GM12865 (cell line): ENCODE measurements at regions not wholly inside any gene's neighbourhood (a gene's known extent, or its start where the extent isn't known, plus 50 kb on each side); places are given as distances from the start of the nearest gene placed in this dataset.
A peak's percentile ranks its signal among the peaks of the same experiment; 100 is the strongest.
"Not testable (repeated sequence)": the region's sequence is repeated elsewhere in the genome, so short reads cannot be mapped to it uniquely, and the experiment has no call there.

Experiments
- DNase-seq: peaks from one replicate; pipeline ENCODE4 v3.0.0; 2010; ENCODE audit warnings: low read depth
- H3K4me3 ChIP-seq: 2 replicates; pipeline ENCODE4 v1.5.1; 2011; ENCODE audit warnings: mild to moderate bottlenecking, low read depth, low read length, control low read depth
- TF ChIP-seq, protein P1 (sequence below): IDR thresholded peaks from 2 replicates; pipeline ENCODE4 v1.5.1; 2011; ENCODE audit warnings: low read length, control low read depth, low read depth, inconsistent platforms; ENCODE audit not compliant: insufficient read depth; ENCODE audit errors: missing control alignments

DNA sequence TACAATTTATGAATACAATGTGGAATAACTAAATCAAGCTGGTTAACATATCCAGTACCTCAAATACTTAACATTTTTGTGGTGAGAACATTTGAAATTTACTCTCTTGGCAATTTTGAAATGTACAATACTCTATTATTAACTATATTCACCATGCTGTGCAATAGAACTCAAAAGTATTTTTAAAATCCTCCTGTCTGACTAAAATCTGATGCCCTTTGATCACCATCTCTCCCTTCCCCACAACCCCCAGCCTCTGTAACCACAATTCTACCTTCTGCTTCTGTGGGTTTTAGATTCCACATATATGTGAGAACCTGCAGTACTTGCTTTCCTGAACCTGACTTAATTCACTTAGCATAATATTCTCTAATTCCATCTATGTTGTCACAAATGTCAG, 71.6 kb upstream of the ALOX12 start:
- no peak for DNase-seq
- TF ChIP-seq, protein P1, sequence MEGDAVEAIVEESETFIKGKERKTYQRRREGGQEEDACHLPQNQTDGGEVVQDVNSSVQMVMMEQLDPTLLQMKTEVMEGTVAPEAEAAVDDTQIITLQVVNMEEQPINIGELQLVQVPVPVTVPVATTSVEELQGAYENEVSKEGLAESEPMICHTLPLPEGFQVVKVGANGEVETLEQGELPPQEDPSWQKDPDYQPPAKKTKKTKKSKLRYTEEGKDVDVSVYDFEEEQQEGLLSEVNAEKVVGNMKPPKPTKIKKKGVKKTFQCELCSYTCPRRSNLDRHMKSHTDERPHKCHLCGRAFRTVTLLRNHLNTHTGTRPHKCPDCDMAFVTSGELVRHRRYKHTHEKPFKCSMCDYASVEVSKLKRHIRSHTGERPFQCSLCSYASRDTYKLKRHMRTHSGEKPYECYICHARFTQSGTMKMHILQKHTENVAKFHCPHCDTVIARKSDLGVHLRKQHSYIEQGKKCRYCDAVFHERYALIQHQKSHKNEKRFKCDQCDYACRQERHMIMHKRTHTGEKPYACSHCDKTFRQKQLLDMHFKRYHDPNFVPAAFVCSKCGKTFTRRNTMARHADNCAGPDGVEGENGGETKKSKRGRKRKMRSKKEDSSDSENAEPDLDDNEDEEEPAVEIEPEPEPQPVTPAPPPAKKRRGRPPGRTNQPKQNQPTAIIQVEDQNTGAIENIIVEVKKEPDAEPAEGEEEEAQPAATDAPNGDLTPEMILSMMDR = no peak
- no peak overlapping the region for H3K4me3 ChIP-seq

DNA sequence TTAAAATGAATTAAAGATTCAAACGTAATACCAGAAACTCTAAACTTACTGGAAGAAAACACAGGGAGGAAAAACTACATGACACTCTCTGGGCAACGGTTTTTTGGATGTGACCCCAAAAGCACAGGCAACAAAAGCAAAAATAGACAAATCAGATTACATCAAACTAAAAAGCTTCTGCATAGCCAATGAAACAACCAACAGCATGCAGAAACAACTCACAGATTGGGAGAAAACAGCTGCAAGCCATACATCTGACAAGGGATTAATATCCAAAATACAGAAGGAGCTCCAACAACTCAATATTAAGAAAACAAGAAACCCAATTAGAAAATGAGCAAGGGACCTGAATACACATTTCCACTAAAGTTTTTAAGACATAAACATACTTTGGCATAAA, 69.2 kb upstream of the ALOX12 start:
- no peak for DNase-seq
- TF ChIP-seq, protein P1 = no peak
- H3K4me3 ChIP-seq = no peak overlapping the region

DNA sequence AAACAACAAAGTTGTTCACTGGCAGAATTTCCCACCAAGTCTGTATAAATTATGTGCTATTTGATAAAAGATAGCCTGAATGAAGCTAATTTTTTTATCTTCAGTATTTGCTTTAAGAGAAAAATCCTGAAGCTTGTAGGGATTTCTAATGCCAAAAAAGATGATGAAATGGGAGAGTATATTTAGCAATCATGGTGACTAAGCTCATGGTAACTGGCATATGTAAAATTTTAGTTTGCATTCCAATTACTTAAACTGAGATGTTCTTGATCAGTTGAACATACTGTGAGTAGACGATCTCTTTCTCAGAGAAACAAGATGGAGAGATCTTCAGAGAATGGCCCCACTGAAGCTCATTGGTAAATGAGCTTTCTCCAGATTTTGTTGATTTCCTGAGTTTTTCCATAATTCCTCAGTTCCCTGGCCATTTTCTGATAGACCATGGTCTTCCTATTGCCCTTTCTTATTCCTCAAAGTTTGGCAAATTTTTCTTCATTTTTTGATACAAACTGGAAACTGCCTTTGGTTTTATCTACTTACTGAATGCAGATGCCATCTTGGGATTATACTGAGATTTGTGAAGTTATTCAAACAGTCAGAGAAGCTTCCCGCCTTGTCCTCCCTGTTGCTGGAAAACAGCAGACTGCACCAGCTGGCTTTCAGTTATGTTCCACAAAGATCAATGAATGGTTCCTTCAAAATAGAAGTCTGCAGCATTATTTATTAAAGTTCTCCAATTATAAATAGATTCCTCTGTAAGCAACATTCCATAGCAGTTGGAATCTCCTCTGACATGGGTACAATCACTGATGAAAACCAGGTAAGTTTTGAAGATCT, 68.3 kb upstream of the ALOX12 start:
- TF ChIP-seq, protein P1 = no peak
- no peak for DNase-seq
- no peak overlapping the region for H3K4me3 ChIP-seq

DNA sequence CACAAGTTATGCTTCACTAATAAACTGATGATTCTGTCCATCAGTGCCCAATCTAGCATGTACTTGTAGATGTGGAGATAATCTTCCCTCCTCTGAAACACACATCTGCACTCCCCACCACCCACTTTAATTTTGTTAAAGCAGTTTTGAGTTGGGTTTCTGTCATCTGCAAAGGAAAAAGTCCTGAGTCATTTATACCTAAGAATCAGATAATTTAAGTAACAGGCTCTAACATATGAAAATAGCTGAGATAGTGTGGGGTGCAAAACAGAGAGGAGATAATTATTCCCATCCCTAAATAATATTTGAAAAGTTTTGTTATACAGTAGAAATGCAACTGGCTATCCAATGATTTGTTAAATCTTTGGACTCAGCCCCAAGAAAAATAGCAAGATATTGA, 67.7 kb upstream of the ALOX12 start:
- TF ChIP-seq, protein P1 = no peak
- DNase-seq = no peak
- H3K4me3 ChIP-seq = no peak overlapping the region

DNA sequence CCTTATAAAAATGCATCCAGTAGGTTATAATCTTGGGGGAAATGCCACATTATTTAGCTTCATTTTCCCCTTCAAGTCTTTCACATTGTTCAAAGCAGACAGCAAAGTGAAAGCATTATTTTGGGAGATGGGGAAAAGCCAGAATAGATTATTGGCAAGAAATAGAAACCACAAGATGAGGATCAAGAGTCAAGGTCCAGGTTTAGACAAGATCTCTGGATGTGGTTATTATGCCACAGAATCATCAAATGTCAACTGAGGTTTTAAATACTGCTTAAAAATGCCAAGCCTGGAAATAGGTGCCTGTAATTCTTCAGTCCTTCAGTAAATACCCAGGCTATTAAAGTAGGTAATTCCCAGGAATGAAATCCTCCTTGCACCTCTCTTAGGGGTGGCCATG, 65.1 kb upstream of the ALOX12 start:
- DNase-seq = no peak
- TF ChIP-seq, protein P1 = no peak
- H3K4me3 ChIP-seq = no peak overlapping the region

DNA sequence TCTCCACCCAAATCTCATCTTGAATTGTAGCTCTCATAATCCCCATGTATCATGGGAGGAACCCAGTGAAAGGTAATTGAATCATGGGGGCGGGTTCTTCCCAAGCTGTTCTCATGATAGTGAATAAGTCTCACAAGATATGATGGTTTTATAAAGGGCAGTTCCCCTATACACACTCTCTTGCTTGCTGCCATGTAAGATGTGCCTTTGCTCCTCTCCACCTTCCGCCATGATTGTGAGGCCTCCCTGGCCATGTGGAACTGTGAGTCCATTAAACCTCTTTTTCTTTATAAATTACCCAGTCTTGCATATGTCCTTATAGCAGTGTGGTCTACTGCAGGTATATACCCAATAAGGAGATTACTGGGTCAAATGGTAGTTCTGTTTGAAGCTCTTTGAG, 61.3 kb upstream of the ALOX12 start:
- not testable (repeated sequence) for DNase-seq, H3K4me3 ChIP-seq

DNA sequence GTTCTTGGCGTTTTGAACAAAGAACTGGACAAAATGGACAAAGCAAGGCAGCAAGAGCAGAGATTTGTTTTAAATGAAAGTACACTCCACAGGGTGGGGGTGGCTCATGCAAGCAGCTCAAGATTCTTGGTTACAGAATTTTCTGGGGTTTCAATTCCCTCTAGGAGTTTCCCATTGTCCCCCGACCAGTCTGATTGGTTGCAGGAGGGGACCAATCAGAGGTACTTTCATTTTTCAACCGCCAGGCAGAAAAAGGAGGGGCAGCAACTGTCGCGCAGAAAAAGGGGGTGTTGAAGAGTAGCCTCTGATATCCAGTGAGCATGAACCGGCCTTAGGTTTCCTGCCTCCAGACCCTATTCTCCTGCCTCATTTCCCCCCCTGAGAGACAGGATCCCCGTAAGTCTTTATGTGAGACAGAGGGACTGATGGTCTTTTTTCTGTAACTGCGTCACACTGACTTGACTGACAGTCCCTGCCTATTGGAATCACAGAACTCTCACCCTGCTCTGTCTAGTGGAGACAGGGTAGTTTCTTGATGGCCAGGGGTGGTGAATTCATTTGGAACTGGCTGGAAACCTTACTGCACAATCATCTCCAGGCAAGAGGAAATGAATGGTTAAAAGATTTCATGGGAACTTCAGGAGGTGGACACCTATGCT, 59.4 kb upstream of the ALOX12 start:
- TF ChIP-seq, protein P1 = no peak
- peak; percentile 81 for DNase-seq
- peak overlapping the region; percentile 53 for H3K4me3 ChIP-seq
